HG02852 (cell line): ENCODE measurements at regions not wholly inside any gene's neighbourhood (a gene's known extent, or its start where the extent isn't known, plus 50 kb on each side); places are given as distances from the start of the nearest gene placed in this dataset.
A peak's percentile ranks its signal among the peaks of the same experiment; 100 is the strongest.
"Not testable (repeated sequence)": the region's sequence is repeated elsewhere in the genome, so short reads cannot be mapped to it uniquely, and the experiment has no call there.

Experiments
- ATAC-seq: cut with Tn5 transposase; IDR thresholded peaks from one replicate; pipeline ENCODE4 v1.9.1; 2021; ENCODE audit warnings: mild to moderate bottlenecking, moderate library complexity; ENCODE audit not compliant: unreplicated experiment

DNA sequence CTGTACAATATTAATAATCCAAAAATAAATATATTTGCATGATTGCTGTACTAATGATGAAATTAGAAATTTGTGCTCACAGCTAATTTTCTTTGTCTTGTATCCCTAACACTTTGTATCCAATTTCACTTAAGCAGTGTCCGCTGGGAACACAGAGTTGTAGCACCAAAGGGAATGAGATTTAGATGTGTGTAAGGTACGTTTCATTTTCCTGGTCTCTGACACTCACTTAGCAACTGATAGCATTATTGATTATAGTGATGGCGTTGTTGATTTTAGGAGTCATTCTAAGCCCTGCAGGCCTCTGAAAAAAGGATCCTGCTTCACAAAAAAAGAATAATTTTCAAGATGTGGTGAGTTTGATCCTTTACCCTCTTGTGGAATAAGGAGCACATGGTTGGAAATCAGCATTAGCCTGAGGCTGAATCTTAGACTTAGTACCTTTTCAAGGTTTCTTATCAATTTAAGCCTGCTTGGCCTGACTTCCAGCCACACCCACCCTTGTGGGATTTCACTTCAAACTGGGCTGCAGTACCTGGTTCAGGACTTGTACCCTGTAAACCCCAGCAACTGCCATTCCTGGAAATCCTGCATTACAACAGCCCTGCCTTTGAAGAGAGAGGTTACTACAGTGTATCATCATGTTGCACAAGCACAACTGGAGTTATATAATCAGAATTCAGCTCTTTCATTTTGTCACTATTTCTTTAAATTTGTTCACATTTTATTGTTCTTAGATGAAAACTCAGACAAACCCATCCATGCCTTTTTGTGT lies 116.2 kb downstream of the RND3 start:
- no peak for ATAC-seq

DNA sequence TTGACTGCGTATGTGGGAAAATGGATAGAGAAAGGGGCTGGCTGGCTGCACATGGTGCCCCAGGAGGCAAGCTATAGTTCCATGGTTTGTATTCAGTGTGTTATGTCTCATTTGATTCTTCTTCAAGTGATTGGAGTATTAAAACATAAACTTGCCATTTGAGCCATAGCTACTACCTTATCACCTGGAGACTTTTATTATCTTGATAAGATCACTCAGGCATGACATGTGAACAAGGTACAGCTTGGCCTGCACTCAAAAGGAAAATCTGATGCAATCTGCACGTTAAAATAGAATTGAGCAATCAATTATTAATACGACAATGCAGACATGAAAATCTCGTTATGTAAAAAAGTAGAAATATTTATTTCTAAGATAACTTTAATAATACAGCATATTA lies 116.9 kb downstream of the RND3 start:
- no peak for ATAC-seq

DNA sequence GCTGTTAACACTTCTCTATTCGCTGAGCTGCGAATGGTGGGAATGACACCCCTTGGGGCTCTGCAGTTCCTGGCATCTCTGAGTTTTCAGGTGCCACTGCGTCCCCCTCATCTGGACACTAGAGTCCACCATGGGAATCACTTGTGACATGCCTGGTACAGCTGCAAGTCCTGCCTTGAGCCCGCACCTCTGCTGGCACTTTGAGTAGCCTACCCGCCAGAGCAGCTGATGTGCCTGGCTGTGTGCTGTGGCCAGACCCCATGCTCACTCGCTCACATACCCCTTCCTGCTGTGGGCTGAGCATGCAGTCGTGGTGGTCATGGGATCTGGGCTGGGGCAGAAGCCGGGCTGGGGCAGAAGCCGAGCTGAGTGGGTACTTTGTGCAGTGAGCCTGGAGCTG lies 117.6 kb downstream of the RND3 start:
- no peak for ATAC-seq

DNA sequence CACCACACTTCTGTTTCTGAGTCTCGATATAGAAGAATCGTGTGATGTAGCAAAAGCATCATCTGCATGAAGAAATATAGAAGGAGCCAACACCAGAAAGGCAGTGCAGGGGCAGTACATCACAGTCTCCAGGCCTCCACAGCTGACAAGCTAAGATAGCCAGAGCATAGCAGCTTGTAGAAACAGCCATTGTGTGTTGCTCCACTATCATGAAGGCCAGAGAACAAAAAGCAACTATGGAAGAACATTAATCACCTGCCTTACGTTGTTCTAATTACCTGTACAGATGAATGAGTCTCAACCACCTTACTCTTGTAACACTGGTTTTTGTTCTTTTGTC lies 129.0 kb downstream of the RND3 start:
- no peak for ATAC-seq

DNA sequence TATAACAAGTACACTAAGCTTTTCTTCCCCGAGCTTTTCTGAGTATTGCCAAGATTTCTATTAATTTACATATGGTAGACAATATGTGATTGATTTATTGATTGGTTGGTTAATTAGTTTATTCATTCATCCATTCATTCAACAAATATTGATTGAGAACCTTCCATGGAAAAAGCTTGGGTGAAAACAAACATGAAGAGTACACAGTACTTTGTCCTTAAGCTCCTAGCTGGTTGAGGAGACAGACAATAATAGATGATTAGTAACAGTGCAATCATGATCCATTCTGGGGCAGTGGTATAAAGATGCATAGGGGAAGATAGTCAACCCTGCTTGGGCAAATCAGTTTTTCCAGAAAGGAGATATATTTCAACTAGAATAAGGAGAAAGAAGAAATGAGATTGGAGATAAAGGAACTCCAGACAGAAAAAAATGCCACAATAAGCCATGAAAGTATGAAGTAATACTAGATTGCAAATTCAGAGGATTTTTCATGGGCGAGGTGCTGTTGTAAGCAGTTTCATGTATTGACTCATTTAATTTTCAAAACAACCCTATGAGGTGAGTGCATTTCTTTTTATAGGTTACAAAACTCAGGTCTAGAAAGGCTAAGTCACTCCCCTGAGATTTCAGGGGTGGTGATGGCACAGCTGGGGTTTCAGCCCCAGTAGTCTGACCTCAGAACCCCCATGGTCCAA lies 129.5 kb downstream of the RND3 start:
- peak; percentile 90 for ATAC-seq

DNA sequence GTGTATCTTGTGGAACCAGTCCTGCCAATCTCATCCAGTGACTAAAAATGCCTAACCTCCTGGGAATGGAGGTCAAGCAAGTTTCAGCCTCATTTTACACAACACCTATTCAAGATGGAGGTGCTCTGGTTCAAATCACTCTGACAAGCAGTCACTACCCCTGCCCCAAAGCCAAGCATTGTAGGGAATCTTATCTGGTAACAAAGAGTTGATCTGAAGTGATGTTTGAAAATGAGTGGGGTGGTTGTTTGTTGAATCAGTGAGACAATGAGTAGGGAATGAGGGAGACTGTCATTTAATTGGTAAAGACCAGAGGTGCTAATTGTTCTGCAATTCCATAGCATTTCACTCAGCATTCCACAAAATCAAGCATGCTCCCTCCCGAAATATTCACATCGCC lies 132.0 kb downstream of the RND3 start:
- no peak for ATAC-seq

DNA sequence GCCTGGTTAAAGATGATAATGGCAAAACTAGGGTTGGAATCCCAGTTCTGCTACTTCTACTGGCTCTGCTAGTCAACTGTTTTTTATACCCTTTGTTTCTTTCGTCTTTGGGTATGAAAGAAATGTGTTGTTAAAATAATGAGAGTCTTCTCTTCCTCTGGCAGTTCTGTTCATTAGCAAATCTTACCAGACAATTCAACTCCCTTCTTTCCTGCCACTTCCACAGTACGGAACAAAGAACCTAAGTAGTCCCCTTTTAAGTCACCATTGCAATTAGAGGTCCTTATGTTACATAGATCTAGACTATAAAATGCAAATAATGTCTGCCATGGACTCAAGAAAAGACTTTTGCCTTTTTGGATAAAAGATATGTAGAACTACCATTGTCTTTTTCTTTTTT lies 134.1 kb downstream of the RND3 start:
- no peak for ATAC-seq

DNA sequence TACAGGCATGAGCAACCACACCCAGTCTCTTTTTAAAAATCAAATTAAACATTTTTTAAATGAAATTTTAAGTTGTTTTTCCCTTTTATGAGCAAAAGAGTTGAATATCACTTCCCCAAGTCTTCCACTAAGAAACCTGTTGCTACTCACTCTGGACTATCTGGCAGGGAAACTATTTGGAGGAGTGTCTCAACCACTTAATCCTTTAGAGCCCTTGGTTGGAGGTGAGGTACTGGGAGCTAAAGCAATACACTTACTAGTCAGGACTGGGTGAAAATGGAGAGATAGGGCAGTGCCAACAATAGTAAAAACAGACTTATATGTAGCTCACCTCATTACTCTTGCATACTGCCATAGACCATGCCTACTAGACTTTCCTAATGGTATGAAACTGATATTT lies 135.5 kb downstream of the RND3 start:
- no peak for ATAC-seq

DNA sequence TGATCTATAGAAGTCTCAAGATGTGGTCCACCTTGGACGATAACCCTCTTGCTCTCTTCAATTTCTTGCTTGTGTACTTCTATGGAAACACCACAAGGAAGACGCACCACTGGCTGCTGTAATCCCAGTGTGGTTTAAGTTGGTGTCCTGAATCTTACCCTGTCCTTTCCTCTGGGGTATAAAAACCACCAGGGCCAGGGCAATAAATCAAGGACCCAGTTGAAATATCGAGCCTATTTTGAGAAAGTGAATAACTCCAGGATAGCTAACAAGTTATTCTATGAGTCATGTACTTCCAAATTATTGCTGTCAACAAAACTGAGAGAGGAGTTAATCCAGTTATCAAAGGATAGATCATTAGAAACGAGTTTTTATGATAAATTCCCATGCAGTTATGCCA lies 137.0 kb downstream of the RND3 start:
- ATAC-seq = no peak

DNA sequence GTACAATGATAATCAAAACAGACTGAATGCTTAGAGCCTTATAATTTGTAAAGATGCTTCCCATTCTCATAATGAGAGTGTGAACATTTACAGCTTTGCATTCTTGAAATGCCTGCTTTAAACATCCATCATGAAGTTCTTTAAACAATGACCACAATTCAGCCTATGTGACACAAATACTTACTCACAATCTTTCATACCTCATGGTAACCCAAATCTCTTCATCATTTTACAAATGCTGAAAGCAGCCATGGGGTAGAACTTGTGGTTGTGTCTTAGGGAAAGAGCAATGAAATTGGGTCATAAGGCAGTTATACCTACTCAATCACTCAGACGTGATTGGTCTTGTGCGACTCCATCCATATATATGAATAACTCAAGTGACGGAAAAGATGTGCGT lies 140.7 kb downstream of the RND3 start:
- ATAC-seq = no peak

DNA sequence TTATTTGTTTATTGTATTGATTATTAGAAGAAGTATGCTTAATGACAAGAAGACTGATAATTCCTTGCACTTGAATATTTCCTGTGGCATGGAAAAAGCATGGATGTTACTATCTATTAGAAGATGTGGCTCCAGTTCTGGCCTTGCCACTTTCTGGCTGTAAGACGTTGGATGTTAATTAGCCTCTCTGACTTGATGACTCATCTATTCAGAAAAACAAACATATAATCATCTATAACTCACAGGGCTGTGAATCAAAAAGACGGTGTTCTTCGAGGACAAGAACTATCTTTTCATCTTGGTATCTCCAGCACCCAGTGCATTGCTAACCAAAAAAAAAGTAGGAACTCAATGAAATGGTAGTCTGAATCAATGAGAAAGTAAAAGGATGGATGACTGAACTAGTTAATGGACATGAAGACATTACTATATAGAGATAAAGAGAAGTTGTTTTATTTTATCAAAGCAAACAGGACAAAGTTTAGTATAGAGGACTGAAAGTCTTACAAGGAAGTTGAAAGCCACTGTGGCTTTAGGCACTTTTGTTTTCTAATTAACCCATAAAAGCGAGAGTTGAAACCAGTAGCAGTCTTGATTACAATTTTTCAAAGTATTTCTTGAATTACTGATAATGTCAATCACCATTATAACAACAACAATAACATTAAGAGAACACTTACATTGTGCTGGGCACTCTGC lies 145.3 kb downstream of the RND3 start:
- ATAC-seq = no peak

DNA sequence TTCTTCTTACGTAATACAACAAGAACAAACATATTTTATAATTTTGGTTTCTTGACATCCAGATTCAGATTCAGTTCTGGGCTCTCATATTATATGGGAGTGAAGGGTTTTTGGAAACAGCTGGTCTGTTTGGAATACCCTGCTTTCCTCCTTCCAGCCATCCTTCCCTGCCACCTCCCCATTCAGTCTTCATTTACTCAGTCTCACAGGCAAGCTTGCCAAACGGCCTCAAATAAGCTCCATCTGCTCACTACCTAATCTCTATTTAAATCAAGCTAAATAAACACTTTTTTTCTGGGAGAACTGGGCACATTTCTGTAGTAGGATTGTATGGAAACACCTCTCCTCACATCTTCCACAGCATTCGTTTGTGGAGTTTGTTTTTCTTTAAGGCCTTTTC lies 147.5 kb downstream of the RND3 start:
- ATAC-seq = no peak

DNA sequence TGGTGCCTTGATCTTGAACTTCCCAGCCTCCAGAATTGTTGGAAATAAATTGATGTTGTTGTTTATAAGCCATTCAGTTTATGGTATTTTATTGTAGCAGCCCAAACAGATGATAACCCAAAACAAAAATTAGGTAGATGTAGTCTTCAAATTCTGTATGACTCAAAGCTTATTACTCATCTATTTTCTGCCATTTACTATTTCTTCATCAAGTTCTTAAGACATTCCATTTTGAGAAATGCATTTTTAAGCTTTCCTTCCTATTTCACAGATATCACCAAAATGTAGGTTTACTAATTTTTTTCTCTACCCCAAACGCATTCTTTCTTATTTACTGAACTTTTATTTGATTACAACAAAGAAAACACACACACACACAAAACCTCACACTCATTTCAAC lies 148.2 kb downstream of the RND3 start:
- no peak for ATAC-seq

DNA sequence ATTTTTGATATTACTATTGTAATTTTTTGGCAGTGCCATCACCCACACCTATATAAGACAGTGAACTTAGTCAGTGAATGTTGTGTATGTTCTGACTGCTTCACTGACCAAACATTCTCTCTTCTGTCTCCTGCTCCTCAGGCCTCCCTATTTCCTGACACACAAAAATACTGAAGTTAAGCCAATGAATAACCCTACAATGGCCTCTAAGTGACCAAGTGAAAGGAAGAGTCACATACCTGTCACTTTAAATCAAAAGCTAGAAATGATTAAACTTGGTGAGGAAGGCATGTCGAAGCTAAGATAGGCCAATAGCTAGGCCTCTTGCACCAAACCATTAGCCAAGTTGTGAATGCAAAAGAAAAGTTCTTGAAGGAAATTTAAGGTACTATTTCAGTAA lies 151.9 kb downstream of the RND3 start:
- ATAC-seq = no peak

DNA sequence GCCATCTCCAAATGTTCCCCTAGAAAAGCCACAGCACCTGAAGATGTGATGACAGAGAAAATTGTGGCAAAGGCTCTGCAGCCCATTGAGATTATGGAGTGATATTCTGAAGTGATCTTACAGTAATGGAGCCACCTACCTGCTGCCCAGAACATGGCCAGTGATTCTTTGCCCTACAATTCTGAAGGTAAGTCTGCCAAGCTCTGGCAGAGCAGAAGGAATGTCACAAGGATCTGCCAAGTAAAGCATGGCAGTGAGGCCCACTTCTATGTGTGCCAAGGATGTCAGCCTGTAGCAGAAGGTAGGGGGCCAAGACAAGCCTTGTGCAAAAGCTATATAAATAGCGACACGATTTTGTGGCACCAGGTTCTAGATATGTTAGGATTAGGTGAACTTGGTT lies 155.1 kb downstream of the RND3 start:
- no peak for ATAC-seq

DNA sequence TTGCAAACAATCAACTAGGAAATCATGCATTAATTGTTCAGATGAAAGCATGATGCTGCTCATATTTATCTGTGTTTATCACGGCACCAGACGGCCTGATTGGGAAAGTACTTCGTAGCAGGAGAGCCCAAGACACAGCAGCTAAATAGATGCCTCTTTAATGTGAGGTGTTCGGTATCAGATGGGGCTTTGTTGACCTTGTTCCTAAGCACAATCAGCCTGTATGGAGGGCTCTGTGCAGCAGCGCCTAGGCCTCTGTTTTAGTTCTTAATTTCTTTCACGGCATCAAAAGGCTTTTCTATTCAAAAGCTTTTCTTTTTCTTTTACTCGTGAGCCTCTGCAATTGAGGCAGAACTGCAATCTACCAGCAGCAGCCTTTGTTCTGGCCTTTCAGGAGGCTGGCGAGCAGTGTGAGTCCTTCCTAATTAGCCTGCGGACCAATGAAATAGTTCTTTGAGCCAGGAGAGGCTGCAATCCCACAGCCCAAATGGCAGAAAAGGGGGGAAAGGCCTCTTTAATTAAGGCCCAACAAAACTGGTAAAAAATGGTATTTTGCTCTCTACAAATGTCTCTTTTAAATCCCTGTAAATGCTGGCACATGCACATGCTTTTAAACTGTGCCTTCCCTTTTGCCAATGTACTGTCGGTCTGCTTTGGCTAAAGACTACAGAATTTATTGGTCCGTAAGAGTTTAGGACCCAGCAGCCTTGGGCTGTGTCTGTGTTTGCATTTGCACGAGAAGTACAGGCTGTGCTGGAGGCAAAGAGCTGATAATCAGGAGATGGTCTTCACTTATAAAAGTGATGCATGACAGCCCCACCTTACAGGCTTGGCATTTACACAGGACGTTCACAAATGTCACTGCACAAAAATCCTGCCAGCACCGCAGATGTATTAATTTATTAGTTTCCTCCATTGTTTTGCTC lies 159.6 kb downstream of the RND3 start:
- no peak for ATAC-seq

DNA sequence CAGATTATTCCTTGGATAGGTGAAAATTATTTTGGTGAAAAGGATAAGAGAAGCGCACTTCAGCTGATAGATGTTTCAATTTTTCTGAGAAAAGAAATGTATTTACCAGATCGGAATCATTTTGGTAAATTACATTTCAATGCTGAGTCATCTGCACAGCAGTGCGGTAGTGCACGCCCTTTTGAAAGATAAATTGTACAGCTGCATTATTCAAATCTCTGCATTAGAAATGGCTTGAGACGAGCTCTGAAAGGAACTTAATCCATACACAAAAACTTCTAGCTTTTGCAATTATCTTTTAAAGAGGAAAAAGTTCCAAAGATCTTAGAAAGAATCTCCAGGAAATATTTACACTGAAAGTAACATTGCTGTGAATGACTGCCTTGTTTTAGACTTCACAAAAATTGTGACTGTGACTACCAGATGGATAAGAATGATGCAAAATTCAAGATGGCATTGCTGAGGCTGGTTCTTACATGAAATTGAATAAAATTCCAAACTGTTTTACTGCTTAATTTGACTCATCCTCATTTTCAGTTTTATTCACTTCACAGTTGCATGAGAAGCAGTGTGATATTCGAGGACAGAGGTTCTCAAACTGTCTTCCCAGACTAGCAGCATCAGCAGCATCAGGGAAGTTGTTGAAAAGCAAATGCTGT lies 161.7 kb downstream of the RND3 start:
- ATAC-seq = no peak

DNA sequence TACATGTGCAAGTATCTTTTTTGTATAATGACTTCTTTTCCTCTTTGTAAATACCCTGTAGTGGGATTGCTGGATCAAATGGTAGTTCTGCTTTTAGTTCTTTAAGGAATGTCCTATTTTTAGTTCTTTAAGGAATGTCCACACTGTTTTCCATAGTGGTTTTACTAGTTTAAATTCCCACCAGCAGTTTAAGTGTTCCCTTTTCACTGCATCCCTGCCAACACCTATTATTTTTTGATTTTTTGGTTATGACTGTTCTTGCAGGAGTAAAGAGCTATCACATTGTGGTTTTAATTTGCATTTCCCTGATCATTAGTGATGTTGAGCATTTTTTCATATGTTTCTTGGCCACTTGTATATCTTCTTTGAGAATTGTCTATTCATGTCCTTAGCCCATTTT lies 164.4 kb downstream of the RND3 start:
- ATAC-seq = not testable (repeated sequence)

DNA sequence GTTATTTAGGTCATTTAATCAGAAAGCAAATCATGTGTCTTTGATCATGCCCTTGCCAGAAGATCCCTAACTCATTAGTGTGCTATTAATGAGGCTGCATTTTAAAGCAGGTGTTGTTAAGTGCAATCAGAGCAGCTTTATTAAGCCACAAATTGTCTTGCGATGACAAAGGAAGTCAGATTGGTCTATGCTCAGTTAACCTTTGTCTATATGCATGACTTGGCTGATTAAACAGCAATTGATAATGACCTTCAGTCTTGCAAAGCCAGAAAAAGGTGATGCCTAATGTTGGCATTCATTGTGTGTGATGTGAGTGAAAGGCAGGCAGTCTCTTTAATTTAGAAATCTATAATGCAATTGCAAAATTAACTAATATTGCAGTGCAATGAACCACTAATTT lies 166.9 kb downstream of the RND3 start:
- ATAC-seq = no peak

DNA sequence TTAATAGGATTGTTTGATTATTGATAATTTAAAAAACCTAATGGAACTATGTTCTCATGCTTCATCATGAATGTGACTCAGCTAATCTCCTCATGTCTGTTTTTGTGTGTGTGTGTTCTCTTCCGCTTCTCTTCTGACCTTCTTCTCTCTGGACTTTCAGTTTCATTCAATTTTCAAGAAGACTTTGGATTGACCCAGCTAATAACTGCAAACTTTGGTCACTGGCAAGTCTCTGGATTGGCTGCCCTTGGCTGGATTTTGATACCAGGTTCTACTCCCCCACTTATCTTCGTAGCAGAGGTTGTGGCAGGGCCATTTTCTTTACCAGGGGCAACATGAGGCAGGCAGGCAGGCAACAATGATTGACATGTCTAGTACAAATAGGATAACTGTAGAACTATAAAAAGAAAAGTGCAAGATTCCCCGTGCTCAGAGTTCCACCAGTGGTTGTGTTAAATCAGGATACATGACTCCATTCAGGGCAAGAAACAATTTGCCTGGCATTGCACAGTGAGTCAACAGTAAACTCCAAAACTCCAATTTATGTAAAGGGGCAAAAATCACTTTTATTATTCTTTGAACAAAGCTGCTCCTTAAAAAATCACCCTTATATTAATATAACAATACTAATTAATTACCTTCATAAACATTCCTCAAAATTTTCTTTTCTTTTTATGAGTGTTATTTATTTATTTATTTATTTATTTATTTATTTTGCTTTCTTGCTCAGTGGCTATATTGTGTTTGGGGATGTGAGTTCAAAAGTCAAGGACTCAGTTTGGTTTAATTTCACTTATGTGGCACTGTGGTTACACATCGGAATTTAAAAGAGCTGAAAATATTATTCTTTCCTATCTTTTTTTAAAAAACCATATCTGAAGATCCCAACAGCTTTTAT lies 167.6 kb downstream of the RND3 start:
- ATAC-seq = no peak
